GM12872 (cell line): ENCODE measurements at regions not wholly inside any gene's neighbourhood (a gene's known extent, or its start where the extent isn't known, plus 50 kb on each side); places are given as distances from the start of the nearest gene placed in this dataset.

Source experiments
- TF ChIP-seq, protein P1 (sequence below): IDR thresholded peaks from 3 replicates; pipeline ENCODE4 v1.5.1; 2011; ENCODE audit warnings: low read depth, mild to moderate bottlenecking, low read length, moderate library complexity; ENCODE audit not compliant: insufficient read depth

DNA sequence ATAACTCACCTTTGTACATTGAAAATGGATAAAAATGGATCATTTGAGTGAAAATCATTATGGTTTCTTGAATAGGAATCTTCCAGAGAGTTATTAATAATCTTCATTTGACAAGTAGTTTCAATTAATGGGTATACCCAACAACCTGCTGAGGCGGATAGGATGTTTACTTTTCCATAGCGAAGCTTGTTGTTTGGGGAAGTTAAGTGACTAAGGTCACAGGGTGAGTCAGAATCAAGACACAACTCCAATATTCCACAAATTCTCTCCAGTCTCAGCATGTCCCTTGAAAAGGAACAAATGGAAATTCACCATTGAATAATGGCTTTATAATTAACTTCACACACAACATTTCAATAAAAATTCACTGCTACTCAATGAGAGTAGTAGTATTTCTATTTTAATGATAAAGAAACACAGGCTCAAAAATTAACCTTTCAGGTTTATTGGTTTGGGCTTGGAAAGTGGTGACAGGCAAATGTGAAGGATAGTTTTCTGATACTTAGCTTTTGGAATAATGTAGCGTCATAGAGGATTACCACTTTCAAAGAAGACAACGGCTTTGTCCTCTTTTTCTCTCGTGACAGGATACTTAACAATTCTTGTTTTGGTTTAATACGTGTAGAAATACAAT lies 211.3 kb downstream of the GPD2 start:
- TF ChIP-seq, protein P1, sequence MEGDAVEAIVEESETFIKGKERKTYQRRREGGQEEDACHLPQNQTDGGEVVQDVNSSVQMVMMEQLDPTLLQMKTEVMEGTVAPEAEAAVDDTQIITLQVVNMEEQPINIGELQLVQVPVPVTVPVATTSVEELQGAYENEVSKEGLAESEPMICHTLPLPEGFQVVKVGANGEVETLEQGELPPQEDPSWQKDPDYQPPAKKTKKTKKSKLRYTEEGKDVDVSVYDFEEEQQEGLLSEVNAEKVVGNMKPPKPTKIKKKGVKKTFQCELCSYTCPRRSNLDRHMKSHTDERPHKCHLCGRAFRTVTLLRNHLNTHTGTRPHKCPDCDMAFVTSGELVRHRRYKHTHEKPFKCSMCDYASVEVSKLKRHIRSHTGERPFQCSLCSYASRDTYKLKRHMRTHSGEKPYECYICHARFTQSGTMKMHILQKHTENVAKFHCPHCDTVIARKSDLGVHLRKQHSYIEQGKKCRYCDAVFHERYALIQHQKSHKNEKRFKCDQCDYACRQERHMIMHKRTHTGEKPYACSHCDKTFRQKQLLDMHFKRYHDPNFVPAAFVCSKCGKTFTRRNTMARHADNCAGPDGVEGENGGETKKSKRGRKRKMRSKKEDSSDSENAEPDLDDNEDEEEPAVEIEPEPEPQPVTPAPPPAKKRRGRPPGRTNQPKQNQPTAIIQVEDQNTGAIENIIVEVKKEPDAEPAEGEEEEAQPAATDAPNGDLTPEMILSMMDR, result no peak

GRCh38 chr2:156648522-156648921 lies 212.3 kb downstream of the GPD2 start:
- TF ChIP-seq, protein P1, result no peak

GRCh38 chr2:156649596-156649995 lies 213.4 kb downstream of the GPD2 start:
- TF ChIP-seq, protein P1, result no peak

- TF ChIP-seq, protein P1, result no peak
Measured at GRCh38 chr2:156652691-156653090, 216.5 kb downstream of the GPD2 start.

DNA sequence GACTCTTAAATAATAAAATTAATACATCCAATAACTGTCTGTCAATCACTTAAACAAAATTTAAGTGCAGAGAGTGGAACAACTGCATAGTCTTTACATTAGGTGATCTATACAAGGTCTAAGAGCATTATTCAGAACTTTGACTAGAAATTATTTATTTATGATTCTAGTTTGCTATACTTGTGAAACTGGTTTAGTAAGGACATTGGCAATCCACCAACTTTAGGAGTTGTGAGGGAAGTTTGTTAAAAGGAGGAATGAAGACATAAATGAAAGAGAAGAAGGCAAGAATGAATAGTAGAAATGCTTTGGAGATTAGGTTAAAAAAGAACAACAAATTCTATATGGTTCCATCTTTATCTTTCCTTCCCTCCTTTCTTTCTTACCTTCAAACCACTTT lies 217.5 kb downstream of the GPD2 start:
- TF ChIP-seq, protein P1, result no peak

DNA sequence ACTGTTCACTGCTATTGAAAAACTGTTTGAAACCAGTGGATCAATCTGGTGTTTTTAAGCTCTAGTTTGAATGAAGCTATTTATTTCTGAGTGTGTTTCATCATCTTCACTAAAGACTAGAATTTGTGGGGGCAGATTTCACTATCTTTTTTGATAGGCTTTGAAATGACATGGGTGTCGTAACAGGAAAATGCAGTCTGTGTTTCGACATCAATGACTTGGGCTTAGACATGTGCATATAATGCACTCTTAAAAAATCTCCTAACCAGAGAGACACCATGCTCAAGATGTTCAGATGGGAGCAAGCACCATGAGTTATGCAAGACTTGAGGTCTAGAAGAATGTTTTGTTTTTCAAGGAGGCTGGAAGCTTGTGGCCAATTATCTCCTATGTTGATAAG lies 221.6 kb downstream of the GPD2 start:
- TF ChIP-seq, protein P1, result no peak

DNA sequence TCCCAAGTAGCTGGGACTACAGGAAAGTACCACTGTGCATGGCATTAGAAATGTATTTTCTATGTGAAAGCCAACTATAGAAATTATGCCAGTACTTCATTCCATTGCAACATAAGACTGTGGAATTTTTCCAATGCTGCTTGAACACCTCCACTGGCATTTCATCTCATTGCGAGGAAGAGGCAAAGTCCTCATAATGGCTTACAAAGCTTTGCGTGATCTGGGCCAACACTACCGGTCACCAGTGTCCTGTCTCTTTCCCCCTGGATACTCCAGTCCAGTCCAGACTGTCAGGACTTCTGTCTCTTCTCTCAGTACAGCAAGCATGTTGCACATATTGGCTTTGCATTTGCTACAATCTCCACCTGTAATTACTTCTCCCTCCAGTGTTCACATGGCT lies 223.5 kb downstream of the GPD2 start:
- TF ChIP-seq, protein P1, result no peak
